GOT3 (cell line): ENCODE measurements at regions not wholly inside any gene's neighbourhood (a gene's known extent, or its start where the extent isn't known, plus 50 kb on each side); places are given as distances from the start of the nearest gene placed in this dataset.

Experiments used
- DNase-seq: peaks from one replicate; lab custom pipeline; 2025; ENCODE audit warnings: mixed read lengths; lab: John Stamatoyannopoulos, UW

DNA sequence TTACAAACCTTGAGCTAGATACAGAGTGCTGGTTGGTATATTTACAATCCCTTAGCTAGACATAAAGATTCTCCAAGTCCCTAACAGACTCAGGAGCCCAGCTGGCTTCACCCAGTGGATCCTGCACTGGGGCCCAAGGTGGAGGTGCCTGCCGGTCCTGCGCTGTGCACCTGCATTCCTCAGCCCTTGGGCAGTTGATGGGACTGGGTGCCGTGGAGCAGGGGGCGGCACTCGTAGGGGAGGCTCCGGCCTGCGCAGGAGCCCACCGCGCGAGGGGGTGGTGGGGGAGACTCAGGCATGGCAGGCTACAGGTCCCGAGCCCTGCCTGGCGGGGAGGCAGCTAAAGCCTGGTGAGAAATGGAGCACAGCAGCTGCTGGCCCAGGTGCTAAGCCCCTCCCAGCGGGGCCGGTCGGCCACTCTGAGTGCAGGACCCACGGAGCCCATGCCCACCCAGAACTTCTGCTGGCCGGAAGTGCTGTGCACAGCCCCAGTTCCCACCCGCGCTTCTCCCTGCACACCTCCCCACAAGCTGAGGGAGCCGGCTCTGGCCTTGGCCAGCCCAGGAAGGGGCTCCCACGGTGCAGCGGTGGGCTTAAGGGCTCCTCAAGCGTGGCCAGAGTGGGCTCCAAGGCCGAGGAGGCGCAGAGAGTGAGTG lies 1464.7 kb downstream of the EFNA5 start:
- DNase-seq: no peak

DNA sequence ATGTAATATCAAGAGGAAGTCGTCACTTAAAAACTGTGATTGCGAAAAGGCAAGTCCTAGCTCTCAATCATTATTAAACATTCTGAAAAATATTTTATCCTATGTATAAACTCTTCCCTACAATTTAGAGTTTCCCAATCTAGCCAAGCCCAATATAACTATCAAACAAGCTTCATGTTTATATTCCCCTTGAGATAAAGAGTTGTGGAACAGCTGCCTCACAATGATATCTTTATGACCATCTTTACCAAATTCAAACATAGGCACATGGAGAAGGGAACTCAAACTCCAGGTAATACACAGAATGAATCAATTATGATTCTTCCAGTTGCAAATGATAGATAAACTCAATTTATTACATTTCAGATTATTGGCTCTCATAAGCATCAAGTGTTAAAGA lies 1468.7 kb downstream of the EFNA5 start:
- DNase-seq: no peak

DNA sequence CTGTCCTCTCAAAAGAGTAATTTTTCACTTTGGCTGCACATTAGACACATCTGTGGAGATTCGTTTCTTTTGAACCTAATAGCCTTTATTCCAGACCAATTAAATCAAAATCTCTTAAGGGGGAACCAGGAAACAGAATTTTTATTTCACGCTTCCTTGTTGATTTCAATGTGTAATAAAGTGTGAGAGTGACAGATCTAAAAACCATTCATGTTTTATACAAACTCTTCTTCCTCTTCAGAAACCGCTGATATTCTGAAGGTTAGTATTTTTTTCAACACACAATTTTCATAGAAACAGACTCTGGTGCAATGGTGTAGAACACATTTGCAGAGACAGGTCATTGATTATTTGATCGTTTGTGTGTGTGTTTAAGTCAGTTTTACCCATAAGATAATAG lies 1469.8 kb downstream of the EFNA5 start:
- no peak for DNase-seq

GRCh38 chr5:106195679-106196474 lies 1474.9 kb downstream of the EFNA5 start:
- DNase-seq: no peak

DNA sequence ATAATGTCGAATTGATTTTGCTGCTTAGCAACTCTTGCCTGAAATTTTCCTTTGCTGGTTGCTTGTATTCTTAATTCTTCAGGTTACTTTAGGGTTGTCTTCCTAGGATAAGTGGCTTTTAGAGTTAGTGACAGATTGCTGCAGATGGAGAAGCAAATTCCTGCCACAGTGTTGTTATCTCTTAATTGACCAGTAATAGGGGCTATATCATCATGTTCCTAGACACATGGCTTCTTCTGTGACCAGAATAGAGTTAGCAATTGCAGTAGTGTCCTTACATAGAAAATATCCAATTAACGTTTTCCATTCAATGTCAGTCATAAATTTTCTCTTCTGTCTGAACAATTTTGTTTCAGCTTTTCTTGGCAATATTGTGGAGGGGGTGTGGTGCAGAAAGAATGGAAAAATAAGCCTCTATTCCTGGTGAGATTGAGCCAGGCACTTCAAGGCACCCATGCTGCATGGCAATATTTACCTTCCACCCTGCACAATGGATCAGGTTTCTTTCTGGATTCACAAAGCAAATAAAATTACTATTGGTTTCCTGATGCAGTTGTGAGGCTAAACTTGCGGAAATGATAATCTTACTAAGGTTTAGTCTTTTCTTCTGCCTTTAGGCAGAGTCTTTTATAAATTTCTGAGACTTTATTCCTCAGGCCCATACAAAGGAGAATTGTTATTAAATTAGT lies 1481.5 kb downstream of the EFNA5 start:
- no peak for DNase-seq

DNA sequence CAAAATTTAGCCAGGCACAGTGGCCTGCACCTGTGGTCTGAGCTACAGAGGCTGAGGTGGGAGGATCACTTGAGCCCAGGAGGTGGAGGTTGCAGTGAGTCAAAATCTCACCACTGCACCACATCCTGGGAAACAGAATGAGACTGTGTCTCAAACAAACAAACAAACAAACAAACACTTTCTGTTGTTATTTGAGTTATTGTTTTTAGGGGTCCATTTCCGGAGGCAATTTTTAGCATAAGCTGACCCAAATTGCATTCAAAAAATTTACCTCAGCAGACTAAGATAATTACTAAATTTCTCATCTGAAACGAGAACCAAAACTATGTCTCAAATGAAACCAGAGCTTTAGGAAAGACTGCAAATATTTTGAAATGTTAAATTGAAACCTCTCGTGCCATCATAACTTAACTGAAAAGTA lies 1485.1 kb downstream of the EFNA5 start:
- no peak for DNase-seq

DNA sequence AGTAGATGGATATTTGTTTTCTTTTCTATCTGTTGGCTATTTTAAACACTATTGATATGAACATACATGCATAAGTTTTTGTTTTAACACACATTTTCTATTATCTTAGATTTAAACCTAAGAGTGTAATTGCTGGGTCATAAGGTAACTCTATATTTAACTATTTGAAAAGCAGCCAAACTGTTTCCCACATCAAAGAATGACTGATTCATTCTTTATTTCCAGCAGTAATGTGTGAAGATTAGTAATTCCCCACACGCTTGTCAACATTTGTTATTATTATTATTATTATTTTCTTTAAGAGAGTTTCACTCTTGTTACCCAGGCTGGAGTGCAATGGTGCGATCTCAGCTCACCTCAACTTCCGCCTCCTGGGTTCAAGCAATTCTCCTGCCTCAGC lies 1495.8 kb downstream of the EFNA5 start:
- DNase-seq: no peak

DNA sequence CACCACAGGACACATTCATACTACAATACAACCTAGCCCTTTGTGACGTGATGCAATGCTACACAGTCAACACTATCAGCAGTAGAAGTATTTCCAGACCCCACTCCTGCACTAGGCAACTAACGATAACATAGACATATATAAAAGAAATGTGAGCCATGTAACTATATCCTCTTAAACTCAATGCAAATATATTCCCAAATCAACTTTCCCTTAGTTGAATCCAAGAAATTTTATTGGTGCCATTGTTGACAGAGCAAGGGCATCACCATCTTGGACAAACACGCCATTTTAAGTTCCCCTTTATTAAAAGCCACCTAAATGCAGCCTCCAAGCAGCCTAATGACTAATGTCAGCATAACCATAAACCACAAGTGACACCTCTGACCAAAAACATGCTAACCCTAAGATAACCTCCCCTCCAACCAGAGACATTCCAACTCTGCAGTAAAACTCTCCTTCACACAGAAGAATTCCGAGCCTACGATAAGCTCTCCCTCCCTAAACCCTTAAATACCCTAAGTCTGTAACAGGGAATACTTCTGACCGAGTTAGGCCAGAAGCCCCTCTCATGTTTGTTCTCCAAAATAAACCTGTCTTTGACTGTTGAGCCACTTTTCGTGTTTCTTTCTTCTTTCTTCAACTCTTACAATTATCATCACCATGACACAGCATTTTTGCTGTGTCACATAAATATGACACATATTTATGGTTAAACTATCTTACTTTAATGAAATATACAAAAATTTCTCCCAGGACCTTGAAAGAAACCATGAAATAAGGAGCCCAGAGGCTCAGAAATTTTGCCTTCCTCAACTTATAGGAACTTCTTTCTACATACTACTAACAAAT lies 1497.8 kb downstream of the EFNA5 start:
- DNase-seq: no peak

DNA sequence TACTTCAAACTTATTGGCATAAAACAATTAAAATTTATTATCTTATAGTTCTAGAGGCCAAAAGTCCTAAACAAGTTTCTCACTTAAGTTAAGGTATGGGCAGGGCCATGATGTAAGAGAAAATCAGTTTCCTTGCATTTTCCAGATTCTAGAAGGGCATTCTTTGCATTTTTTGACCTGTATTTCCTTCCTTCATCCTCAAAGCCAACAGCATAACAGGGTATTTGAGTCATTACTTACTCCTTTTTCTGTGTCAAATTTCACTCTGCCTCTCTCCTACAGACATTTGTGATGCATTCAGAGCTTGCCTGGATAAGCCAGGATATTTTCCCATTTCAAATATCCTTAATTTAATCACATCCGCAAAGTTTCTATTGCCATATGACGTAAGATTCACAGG lies 1499.0 kb downstream of the EFNA5 start:
- no peak for DNase-seq

GRCh38 chr5:106171132-106171531 lies 1499.6 kb downstream of the EFNA5 start:
- DNase-seq: no peak

GRCh38 chr5:106167766-106168165 lies 1503.0 kb downstream of the EFNA5 start:
- no peak for DNase-seq

DNA sequence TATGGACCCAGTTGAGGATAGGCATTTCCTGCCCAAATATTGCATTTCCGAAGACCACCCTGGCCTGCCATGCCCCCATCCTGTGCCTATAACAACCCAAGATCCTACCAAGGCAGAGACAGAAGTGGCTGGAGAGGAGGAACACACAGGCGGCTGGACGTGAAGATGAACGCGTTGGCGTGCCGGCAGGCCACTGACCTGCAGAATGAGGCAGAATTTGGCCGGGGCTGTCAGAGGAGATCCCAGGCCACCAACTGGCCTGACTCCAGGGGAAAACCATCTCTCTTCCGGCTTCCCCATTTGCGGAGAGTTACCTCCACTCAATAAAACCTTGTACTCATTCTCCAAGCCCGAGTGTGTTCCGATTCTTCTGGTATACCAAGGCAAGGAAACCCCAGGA lies 1507.5 kb downstream of the EFNA5 start:
- DNase-seq: no peak

GRCh38 chr5:106159616-106160015 lies 1511.1 kb downstream of the EFNA5 start:
- DNase-seq: no peak

GRCh38 chr5:106154280-106154716 lies 1516.4 kb downstream of the EFNA5 start:
- DNase-seq: no peak

DNA sequence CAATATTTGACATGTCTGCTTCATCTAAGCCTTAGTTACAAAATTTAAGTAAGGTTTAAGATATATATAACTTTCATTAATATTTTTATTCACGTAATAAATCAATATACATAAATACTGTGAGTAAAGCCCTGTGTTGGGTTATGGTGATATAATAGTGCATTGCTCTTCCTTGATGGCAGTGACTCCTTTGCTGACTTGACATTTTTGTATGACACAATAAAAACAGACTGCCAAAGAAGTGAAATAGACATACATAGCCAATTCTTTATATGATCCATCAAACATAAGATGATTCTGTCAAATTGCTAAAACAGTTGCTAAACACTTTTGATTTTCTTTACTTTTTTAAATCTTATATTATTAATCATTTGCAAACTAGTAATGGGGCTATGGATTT lies 1518.2 kb downstream of the EFNA5 start:
- DNase-seq: no peak

GRCh38 chr5:106142116-106142515 lies 1528.6 kb downstream of the EFNA5 start:
- no peak for DNase-seq

DNA sequence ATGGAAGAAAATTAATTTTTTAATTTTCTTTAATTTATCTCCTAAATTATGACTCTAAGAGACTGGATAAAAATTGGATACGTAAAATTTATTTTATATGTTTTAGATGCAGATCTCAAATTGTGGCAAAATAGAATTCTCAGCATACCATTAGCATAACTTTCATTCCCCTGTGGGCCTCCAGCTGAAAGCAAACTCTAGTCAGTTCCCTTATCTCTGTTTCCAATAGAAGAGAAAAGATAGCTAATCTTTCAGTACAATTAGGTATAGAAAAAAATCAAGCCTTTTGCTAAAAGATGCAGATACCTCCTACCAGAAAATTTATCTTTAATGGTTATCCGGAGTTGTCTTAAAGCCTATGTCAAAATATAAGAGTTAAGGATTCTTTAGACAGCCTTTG lies 1530.6 kb downstream of the EFNA5 start:
- DNase-seq: no peak

DNA sequence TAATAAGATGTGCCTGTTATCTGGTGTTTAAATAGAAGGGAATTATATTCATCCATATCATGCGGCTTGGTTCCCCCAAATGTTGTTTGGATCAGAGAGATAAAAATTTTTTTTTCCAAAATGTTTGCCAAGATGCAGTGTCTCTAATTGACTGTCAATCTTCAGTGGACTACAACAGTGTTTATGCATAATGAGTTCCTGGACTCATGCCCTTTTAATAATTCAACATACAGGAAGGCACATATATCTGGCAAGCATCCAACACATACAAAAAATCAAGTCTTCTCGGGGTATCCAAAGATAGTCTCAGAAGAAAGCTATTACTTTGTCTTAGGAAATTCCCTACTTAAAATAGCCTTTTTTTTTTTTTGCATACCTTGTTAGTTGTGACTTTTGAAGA lies 1534.7 kb downstream of the EFNA5 start:
- DNase-seq: no peak

DNA sequence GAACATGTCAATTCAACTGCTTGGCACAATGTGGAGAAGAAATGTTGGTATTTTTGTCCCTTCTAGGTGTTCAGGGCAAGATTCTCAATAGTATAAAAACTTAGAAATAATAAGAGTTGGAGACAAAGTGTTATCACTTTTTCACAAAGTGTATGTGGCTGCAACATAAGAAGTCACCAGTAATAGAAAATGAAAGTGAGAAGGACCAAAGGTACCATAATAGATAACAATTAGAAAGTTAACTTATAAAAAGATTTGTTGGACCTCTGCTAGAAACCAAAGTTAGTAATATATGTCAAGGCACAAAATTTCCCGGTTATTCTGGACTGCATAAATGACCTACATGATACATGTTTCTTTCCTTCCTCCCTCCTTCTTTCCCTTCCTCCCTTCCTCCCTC lies 1535.3 kb downstream of the EFNA5 start:
- DNase-seq: no peak

GRCh38 chr5:106134549-106134948 lies 1536.2 kb downstream of the EFNA5 start:
- DNase-seq: no peak

DNA sequence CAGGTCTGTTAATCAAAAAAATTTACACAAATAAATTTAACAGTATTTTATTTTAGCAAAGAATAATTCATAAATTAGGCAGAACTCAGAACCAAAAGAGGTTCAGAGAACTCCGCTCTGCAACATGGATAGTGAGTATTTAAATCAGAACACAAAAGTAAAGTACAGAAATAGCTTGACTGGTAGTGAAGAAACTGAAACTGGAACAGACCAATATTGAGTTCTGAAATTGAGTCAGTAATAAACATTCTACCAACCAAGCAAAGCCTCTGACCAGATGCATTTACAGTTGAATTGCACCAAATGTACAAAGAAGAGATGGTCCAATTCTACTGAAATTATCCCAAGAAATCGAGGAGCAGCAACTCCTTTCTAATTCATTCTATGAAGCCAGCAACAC lies 1542.8 kb downstream of the EFNA5 start:
- DNase-seq: no peak

- no peak for DNase-seq
These were observed 1543.4 kb downstream of the EFNA5 start for GRCh38 chr5:106127341-106127781.
